Progenitor cell of endocrine pancreas (in vitro differentiated cells): ENCODE measurements at regions not wholly inside any gene's neighbourhood (a gene's known extent, or its start where the extent isn't known, plus 50 kb on each side); places are given as distances from the start of the nearest gene placed in this dataset.

Source experiments
- DNase-seq: peaks from one replicate; pipeline ENCODE4 v3.0.0; 2021; ENCODE audit warnings: low spot score; ENCODE audit not compliant: unreplicated experiment
- H3K27ac Mint-ChIP-seq: 2 replicates; pipeline ENCODE4 v1.8.0; 2021; ENCODE audit warnings: mild to moderate bottlenecking, moderate library complexity, mixed read lengths
- H3K27me3 Mint-ChIP-seq: 2 replicates; pipeline ENCODE4 v1.8.0; 2021; ENCODE audit warnings: mixed read lengths
- H3K36me3 Mint-ChIP-seq: 2 replicates; pipeline ENCODE4 v1.8.0; 2022; ENCODE audit warnings: mixed read lengths; ENCODE audit not compliant: insufficient read depth
- H3K4me1 Mint-ChIP-seq: 2 replicates; pipeline ENCODE4 v1.8.0; 2021; ENCODE audit warnings: low read depth, mixed read lengths
- H3K4me3 Mint-ChIP-seq: 2 replicates; pipeline ENCODE4 v1.8.0; 2021; ENCODE audit warnings: low read depth, mild to moderate bottlenecking, moderate library complexity, mixed read lengths
- H3K9me3 Mint-ChIP-seq: 2 replicates; pipeline ENCODE4 v1.8.0; 2021; ENCODE audit warnings: low read depth, mixed read lengths
- TF ChIP-seq, protein P1 (sequence below): fragments of 200-600 bp; sonication (generic); IDR thresholded peaks from one replicate; pipeline ENCODE4 v1.5.0; 2021; ENCODE audit warnings: antibody characterized with exemption, mild to moderate bottlenecking; ENCODE audit not compliant: unreplicated experiment

DNA sequence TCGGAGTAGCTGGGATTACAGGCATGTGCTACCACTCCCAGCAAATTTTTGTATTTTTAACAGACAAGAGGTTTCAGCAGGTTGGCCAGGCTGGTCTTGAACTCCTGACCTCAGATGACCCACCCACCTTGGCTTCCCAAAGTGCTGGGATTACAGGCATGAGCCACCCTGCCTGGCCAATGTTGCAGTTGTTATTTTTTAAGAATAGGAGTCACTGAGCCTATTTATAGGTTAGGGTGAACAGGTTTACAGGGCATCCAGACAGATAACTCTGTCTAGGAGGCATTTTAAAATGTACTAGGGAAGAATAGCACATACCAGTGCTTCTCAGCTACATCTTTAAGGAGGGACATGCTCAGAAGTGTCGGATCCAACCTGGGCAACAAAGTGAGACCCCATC is 60.1 kb upstream of the BNC2 start:
- H3K27me3 Mint-ChIP-seq, result no peaks in the 10 kb centered on the region
- TF ChIP-seq, protein P1, sequence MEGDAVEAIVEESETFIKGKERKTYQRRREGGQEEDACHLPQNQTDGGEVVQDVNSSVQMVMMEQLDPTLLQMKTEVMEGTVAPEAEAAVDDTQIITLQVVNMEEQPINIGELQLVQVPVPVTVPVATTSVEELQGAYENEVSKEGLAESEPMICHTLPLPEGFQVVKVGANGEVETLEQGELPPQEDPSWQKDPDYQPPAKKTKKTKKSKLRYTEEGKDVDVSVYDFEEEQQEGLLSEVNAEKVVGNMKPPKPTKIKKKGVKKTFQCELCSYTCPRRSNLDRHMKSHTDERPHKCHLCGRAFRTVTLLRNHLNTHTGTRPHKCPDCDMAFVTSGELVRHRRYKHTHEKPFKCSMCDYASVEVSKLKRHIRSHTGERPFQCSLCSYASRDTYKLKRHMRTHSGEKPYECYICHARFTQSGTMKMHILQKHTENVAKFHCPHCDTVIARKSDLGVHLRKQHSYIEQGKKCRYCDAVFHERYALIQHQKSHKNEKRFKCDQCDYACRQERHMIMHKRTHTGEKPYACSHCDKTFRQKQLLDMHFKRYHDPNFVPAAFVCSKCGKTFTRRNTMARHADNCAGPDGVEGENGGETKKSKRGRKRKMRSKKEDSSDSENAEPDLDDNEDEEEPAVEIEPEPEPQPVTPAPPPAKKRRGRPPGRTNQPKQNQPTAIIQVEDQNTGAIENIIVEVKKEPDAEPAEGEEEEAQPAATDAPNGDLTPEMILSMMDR, result no peak
- no peak overlapping the region for H3K4me3 Mint-ChIP-seq
- no peak overlapping the region for H3K27ac Mint-ChIP-seq
- peaks cover 4% of the 10 kb centered on the region for H3K9me3 Mint-ChIP-seq
- no peaks in the 10 kb centered on the region for H3K36me3 Mint-ChIP-seq
- no peaks in the 10 kb centered on the region for H3K4me1 Mint-ChIP-seq
- no peak for DNase-seq

DNA sequence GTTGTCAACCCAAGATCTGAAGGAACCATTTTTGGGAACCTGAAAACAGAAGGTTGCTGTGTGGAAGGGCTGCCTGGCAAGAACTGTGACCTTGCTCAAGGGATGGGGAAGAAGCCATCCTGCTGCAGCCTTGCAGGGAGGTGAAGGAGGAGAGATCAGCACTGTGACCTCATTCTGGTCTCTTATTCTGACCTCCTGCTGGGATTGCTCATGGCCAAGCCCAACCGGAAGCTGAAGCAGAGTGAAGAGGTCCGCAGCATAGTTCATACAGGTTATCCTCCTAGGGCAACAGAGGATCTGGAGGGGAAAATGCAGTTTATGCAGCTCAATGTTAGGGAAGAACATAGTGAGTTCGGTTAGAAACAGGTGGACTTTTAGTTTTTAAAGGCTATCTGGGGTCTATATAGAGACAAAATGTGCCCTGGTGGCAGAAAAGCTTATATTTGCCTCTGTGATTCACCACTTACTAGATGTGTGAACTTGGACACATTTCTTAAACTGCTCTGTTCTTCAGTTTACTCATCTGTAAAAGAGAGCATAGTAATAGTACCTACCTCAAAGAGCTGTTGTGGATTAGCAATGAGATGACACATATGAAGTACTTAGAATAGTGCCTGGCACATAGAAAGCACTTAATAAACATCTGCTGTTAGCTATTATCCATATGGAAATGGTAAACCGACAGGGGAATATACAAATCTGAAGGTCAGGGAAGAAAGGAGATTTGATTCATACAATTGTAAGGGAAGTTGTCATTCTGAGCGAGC is 57.9 kb upstream of the BNC2 start:
- H3K36me3 Mint-ChIP-seq, result no peaks in the 10 kb centered on the region
- no peaks in the 10 kb centered on the region for H3K4me1 Mint-ChIP-seq

GRCh38 chr9:16925426-16925825 is 55.0 kb upstream of the BNC2 start:
- H3K9me3 Mint-ChIP-seq, result peaks cover 3% of the 10 kb centered on the region
- H3K36me3 Mint-ChIP-seq, result no peaks in the 10 kb centered on the region
- no peaks in the 10 kb centered on the region for H3K27me3 Mint-ChIP-seq
- no peak for DNase-seq
- H3K4me3 Mint-ChIP-seq, result no peak overlapping the region
- no peaks in the 10 kb centered on the region for H3K4me1 Mint-ChIP-seq
- TF ChIP-seq, protein P1, result no peak
- H3K27ac Mint-ChIP-seq, result no peak overlapping the region

More for the DNA sequence above, 57.9 kb upstream of the BNC2 start:
- H3K27ac Mint-ChIP-seq, result no peak overlapping the region
- no peaks in the 10 kb centered on the region for H3K27me3 Mint-ChIP-seq
- H3K9me3 Mint-ChIP-seq, result peaks cover 3% of the 10 kb centered on the region
- TF ChIP-seq, protein P1, result no peak
- H3K4me3 Mint-ChIP-seq, result no peak overlapping the region
- DNase-seq, result no peak

DNA sequence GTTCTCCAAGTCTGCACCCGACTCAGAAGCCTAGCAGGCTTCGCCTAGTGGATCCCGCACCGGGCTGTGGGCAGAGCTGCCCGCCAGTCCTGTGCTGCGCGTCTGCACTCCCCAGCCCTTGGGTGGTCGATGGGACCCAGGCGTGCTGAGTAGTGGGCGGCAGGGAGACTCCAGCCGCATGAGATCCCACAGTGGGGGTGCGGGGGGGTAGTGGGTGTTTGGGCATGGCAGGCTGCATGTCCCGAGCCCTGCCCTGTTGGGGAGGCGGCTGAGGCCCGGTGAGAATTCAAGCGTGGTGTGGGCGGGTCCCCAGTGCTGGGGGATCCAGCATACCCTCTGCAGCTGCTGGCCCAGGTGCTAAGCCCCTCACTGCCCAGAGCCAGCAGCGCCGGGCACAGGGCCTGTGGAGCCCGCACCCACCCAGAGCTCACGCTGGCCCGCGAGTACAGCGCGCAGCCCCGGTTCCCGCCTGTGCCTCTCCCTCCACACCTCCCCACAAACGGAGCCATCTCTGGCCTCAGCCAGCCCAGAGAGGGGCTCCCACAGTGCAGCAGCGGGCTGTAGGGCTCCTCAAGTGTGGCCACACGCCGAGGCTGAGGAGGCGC is 53.9 kb upstream of the BNC2 start:
- Mint-ChIP-seq H3K9me3 (peaks cover 9% of the 10 kb centered on the region), H3K36me3 (no peaks in the 10 kb centered on the region), H3K27me3 (no peaks in the 10 kb centered on the region), H3K27ac (no peak overlapping the region), H3K4me3 (no peak overlapping the region), H3K4me1 (no peaks in the 10 kb centered on the region)
- no peak for DNase-seq
- TF ChIP-seq, protein P1, result no peak

DNA sequence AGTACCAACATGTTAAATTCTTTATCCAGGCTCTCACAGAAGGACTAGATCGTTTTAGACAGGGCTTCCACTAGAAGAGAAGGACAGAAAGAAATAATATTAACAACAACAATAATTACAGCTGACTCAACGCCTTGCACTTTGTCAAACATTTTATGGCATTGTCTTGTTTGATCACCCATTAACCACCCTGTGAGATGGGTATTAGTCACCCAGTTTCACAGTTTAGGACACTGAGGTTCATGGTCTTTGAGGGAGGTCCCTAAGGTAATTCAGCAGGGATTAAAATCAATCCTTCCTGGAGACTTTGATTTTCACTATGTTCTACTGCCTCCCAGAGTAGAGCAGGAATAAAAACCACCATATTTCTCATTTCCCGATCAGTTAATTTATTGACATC is 51.4 kb upstream of the BNC2 start:
- Mint-ChIP-seq H3K4me1 (peaks cover 3% of the 10 kb centered on the region), H3K27ac (no peak overlapping the region), H3K9me3 (peaks cover 13% of the 10 kb centered on the region), H3K4me3 (no peak overlapping the region), H3K27me3 (no peaks in the 10 kb centered on the region), H3K36me3 (no peaks in the 10 kb centered on the region)
- no peak for DNase-seq
- TF ChIP-seq, protein P1, result no peak
